Ectodermal cell (in vitro differentiated cells): ENCODE measurements at regions not wholly inside any gene's neighbourhood (a gene's known extent, or its start where the extent isn't known, plus 50 kb on each side); places are given as distances from the start of the nearest gene placed in this dataset.
"Not testable (repeated sequence)": the region's sequence is repeated elsewhere in the genome, so short reads cannot be mapped to it uniquely, and the experiment has no call there.

ENCODE experiments used
- H3K27ac ChIP-seq: 2 replicates; pipeline ENCODE4 v1.7.0; 2013; ENCODE audit warnings: mild to moderate bottlenecking, low read depth, low read length; ENCODE audit not compliant: insufficient read depth, poor library complexity, severe bottlenecking
- H3K27me3 ChIP-seq: 2 replicates; pipeline ENCODE4 v1.7.0; 2013; ENCODE audit warnings: mild to moderate bottlenecking, low read length; ENCODE audit not compliant: insufficient read depth, control insufficient read depth, poor library complexity, severe bottlenecking
- H3K36me3 ChIP-seq: one replicate; pipeline ENCODE4 v1.7.0; 2013; ENCODE audit warnings: low read length; ENCODE audit not compliant: control insufficient read depth, insufficient read depth
- H3K4me1 ChIP-seq: one replicate; pipeline ENCODE4 v1.7.0; 2013; ENCODE audit warnings: low read length; ENCODE audit not compliant: control insufficient read depth, insufficient read depth
- H3K4me3 ChIP-seq: 2 replicates; pipeline ENCODE4 v1.7.0; 2013; ENCODE audit warnings: low read depth, low read length, control low read depth; ENCODE audit not compliant: insufficient read depth
- H3K9me3 ChIP-seq: 2 replicates; pipeline ENCODE4 v1.7.0; 2013; ENCODE audit warnings: mild to moderate bottlenecking, low read length, moderate library complexity; ENCODE audit not compliant: control insufficient read depth
- WGBS, 2 experiments: methylation state at CpG; one replicate each; pipeline ENCODE4 v1.1.7; 2013; ENCODE audit warnings: missing lambda C conversion rate in 2 of 2; 5-methylcytosine and 5-hydroxymethylcytosine counted together

GRCh38 chr5:92633875-92634487 lies 947.0 kb downstream of the NR2F1-AS1 start:
- Histone ChIP-seq H3K9me3 (no peaks in the 10 kb centered on the region), H3K4me3 (no peak overlapping the region), H3K27ac (no peak overlapping the region), H3K36me3 (no peaks in the 10 kb centered on the region), H3K27me3 (no peaks in the 10 kb centered on the region), H3K4me1 (no peaks in the 10 kb centered on the region)
- WGBS, 2 experiments = 92 to 95% methylated on average over 5 of the region's 5 CpGs

- no peak overlapping the region for H3K27ac ChIP-seq
- no peaks in the 10 kb centered on the region for H3K27me3 ChIP-seq
- H3K9me3 ChIP-seq = no peaks in the 10 kb centered on the region
- no peaks in the 10 kb centered on the region for H3K36me3 ChIP-seq
- H3K4me1 ChIP-seq = no peaks in the 10 kb centered on the region
- H3K4me3 ChIP-seq = no peak overlapping the region
These were observed 947.8 kb downstream of the NR2F1-AS1 start for GRCh38 chr5:92633176-92633575.

- not testable (repeated sequence) for H3K36me3 ChIP-seq, H3K27me3 ChIP-seq, H3K4me3 ChIP-seq, H3K27ac ChIP-seq, H3K4me1 ChIP-seq, H3K9me3 ChIP-seq
- WGBS, 2 experiments = 95 to 97% methylated on average over 37 of the region's 37 CpGs
These were observed 949.8 kb downstream of the NR2F1-AS1 start for GRCh38 chr5:92631237-92631701.

GRCh38 chr5:92629574-92629973 lies 951.4 kb downstream of the NR2F1-AS1 start:
- H3K36me3 ChIP-seq = no peaks in the 10 kb centered on the region
- no peak overlapping the region for H3K27ac ChIP-seq
- no peaks in the 10 kb centered on the region for H3K4me1 ChIP-seq
- H3K27me3 ChIP-seq = no peaks in the 10 kb centered on the region
- 93 to 100% methylated on average over 1 of the region's 1 CpG for whole genome bisulfite sequencing, 2 experiments
- no peak overlapping the region for H3K4me3 ChIP-seq
- no peaks in the 10 kb centered on the region for H3K9me3 ChIP-seq

- Histone ChIP-seq H3K4me3 (no peak overlapping the region), H3K9me3 (no peaks in the 10 kb centered on the region), H3K27ac (no peak overlapping the region), H3K27me3 (no peaks in the 10 kb centered on the region), H3K36me3 (no peaks in the 10 kb centered on the region), H3K4me1 (no peaks in the 10 kb centered on the region)
- 94 to 100% methylated on average over 1 to 2 of the region's 3 CpGs for WGBS, 2 experiments
These were observed 952.0 kb downstream of the NR2F1-AS1 start for GRCh38 chr5:92629000-92629399.

- no peak overlapping the region for H3K27ac ChIP-seq
- H3K4me1 ChIP-seq = no peaks in the 10 kb centered on the region
- H3K9me3 ChIP-seq = no peaks in the 10 kb centered on the region
- H3K36me3 ChIP-seq = no peaks in the 10 kb centered on the region
- no peaks in the 10 kb centered on the region for H3K27me3 ChIP-seq
- 94 to 100% methylated on average over 1 of the region's 1 CpG for WGBS, 2 experiments
- no peak overlapping the region for H3K4me3 ChIP-seq
These were observed 953.8 kb downstream of the NR2F1-AS1 start for GRCh38 chr5:92627186-92627585.

- no peak overlapping the region for H3K27ac ChIP-seq
- no peaks in the 10 kb centered on the region for H3K9me3 ChIP-seq
- no peak overlapping the region for H3K4me3 ChIP-seq
- no peaks in the 10 kb centered on the region for H3K4me1 ChIP-seq
- H3K36me3 ChIP-seq = no peaks in the 10 kb centered on the region
- H3K27me3 ChIP-seq = no peaks in the 10 kb centered on the region
- 88% methylated on average over 1 of the region's 1 CpG; no CpG with 5 or more reads in 1 of the 2 experiments for WGBS, 2 experiments
These were observed 964.9 kb downstream of the NR2F1-AS1 start for GRCh38 chr5:92616085-92616484.

GRCh38 chr5:92613546-92613945 lies 967.5 kb downstream of the NR2F1-AS1 start:
- no peak overlapping the region for H3K4me3 ChIP-seq
- no peaks in the 10 kb centered on the region for H3K36me3 ChIP-seq
- H3K4me1 ChIP-seq = no peaks in the 10 kb centered on the region
- no peaks in the 10 kb centered on the region for H3K27me3 ChIP-seq
- WGBS, 2 experiments = 96 to 99% methylated on average over 4 of the region's 4 CpGs
- no peak overlapping the region for H3K27ac ChIP-seq
- H3K9me3 ChIP-seq = no peaks in the 10 kb centered on the region

- not testable (repeated sequence) for H3K27me3 ChIP-seq, H3K36me3 ChIP-seq, H3K9me3 ChIP-seq, H3K27ac ChIP-seq, H3K4me1 ChIP-seq, H3K4me3 ChIP-seq
These were observed 970.6 kb downstream of the NR2F1-AS1 start for GRCh38 chr5:92610435-92610834.

- no peak overlapping the region for H3K4me3 ChIP-seq
- WGBS, 2 experiments = 100% methylated on average over 2 of the region's 2 CpGs
- H3K36me3 ChIP-seq = no peaks in the 10 kb centered on the region
- no peaks in the 10 kb centered on the region for H3K9me3 ChIP-seq
- no peaks in the 10 kb centered on the region for H3K27me3 ChIP-seq
- no peak overlapping the region for H3K27ac ChIP-seq
- no peaks in the 10 kb centered on the region for H3K4me1 ChIP-seq
These were observed 975.4 kb downstream of the NR2F1-AS1 start for GRCh38 chr5:92605591-92605990.
